Heart left ventricle (tissue), 16 donors: ENCODE measurements at regions not wholly inside any gene's neighbourhood (a gene's known extent, or its start where the extent isn't known, plus 50 kb on each side); places are given as distances from the start of the nearest gene placed in this dataset.

Source experiments
- ATAC-seq, 4 donors: fragments of 200-7000 bp; cut with Tn5 transposase; one replicate each; pipeline ENCODE4 v1.9.1; 2020 to 2022; ENCODE audit warnings: moderate library complexity in 4 of 4, mild to moderate bottlenecking in 3 of 4, moderate number of reproducible peaks in 1 of 4
- DNase-seq, 5 donors: peaks; one replicate each; pipeline ENCODE4 v3.0.0-alpha.2; 2020
- H3K27ac ChIP-seq, 12 donors: fragments of 200-600 bp; sonication (generic) in 4 of 12; one replicate each; pipeline versions ENCODE4 v1.5.0 to v1.8.0; 2016 to 2022; ENCODE audit warnings: mild to moderate bottlenecking in 2 of 12
- H3K27me3 ChIP-seq, 9 donors: fragments of 200-600 bp; sonication (generic) in 2 of 9; one replicate each; pipeline versions ENCODE4 v1.5.1 to v1.8.0; 2016 to 2022; ENCODE audit warnings: mild to moderate bottlenecking in 3 of 9
- H3K36me3 ChIP-seq, 9 donors: fragments of 200-600 bp; sonication (generic) in 2 of 9; one replicate each; pipeline versions ENCODE4 v1.5.0 to v1.8.0; 2018 to 2022; ENCODE audit warnings: mild to moderate bottlenecking in 2 of 9
- H3K4me1 ChIP-seq, 12 donors: fragments of 200-600 bp; sonication (generic) in 4 of 12; one replicate each; pipeline versions ENCODE4 v1.5.0 to v1.8.0; 2016 to 2022; ENCODE audit warnings: mild to moderate bottlenecking in 3 of 12
- H3K4me3 ChIP-seq, 12 donors: fragments of 200-600 bp; sonication (generic) in 4 of 12; one replicate each; pipeline versions ENCODE4 v1.5.0 to v1.8.0; 2017 to 2022; ENCODE audit warnings: mild to moderate bottlenecking in 9 of 12, moderate library complexity in 4 of 12
- H3K9me3 ChIP-seq, 12 donors: fragments of 200-600 bp; sonication (generic) in 4 of 12; one replicate each; pipeline versions ENCODE4 v1.5.0 to v1.8.0; 2016 to 2022; ENCODE audit warnings: mild to moderate bottlenecking in 1 of 12
- POLR2A ChIP-seq, 2 donors: fragments of 450-650 bp; IDR thresholded peaks; one replicate each; pipeline ENCODE4 v1.6.1; 2017; ENCODE audit warnings: antibody characterized with exemption in 2 of 2, mild to moderate bottlenecking in 2 of 2, moderate library complexity in 2 of 2
- WGBS, 4 donors: extraction: QIAGEN DNeasy Blood & Tissue Kit in 2 of 4; methylation state at CpG; one replicate each; pipeline versions ENCODE4 v1.1.5 to v1.1.7; 2013 to 2018; 5-methylcytosine and 5-hydroxymethylcytosine counted together
- intact Hi-C, 10 donors: fragments of 100-400 bp; cut with DNase I; formaldehyde crosslinking; loops; one replicate each; pipeline versions ENCODE4 v1.11.1 to v1.14.2; 2022
- TF ChIP-seq, protein P1 (sequence below), 12 donors: fragments of 200-600 bp; sonication (generic) in 4 of 12; IDR thresholded peaks; one replicate each; pipeline versions ENCODE4 v1.5.0 to v1.8.0; 2018 to 2022; ENCODE audit warnings: antibody characterized with exemption in 12 of 12, mild to moderate bottlenecking in 5 of 12
- donor health status: ischemic (EF 13 %, LVEDD 7.1; RV severe dilation, severe dysfunction).
- donor health status: healthy with polysubstance abuse.
- donor health status: DM: no; HTN: yes; CAD: no.
- donor health status: DM: no; HTN: no; CAD: no.
- donor health status: ischemic (EF 25% LVEDD 6.9; RV normal size, moderate dysfunction).
- donor health status: ischemic (EF 25% LVEDD 5.7; RV mildly dilated, moderate dysfunction).
- donor health status: healthy.
- donor health status: DM: yes; HTN: yes; CAD: no.
- donor health status: ischemic (EF 35%, LVEDD 5.7; RV mildly dilated, moderate dysfunction).
- donor health status: nonischemic (EF 11% LVEDD 7.7; RV severe dilation, severe dysfunction).
- donor health status: DM: yes; HTN: yes; CAD: no.
- donor health status: PGD.
- donor health status: ischemic (EF 29% LVEDD 5.4; RV normal size, mild dysfunction).
- donor health status: nonischemic (EF 23%, LVEDD 6.1; RV moderate dilation, normal function).

DNA sequence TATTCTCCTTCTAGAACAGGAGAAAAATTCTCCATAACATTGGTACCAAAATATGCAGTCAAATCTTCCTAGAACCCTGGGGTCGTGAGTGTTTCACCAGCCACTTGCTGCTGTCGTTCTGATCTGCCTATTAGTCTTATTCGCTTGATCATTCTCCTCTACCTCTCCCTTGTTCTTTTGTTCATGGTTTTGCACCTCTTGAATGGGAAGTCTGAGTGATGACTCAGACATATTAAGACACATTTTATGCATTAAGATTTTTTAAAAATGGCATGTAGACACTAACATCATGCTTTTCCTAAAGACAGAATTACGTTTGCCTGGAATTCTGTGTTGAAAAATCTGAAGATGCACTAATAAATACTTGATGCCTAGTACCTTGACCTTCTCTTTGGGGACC is 159.2 kb upstream of the LRIG3 start:
- no peak overlapping the region for H3K27ac ChIP-seq
- no peaks in the 10 kb centered on the region for H3K4me1 ChIP-seq
- H3K27me3 ChIP-seq, result no peaks in the 10 kb centered on the region
- 74 to 83% (median 79%) methylated on average over 4 of the region's 4 CpGs for WGBS, 4 donors
- no peaks in the 10 kb centered on the region for H3K9me3 ChIP-seq
- ATAC-seq (no peak), DNase-seq (no peak)
- no peaks in the 10 kb centered on the region for H3K36me3 ChIP-seq
- intact Hi-C loops, result no loop called here
- H3K4me3 ChIP-seq, result no peak overlapping the region
- TF ChIP-seq, protein P1, sequence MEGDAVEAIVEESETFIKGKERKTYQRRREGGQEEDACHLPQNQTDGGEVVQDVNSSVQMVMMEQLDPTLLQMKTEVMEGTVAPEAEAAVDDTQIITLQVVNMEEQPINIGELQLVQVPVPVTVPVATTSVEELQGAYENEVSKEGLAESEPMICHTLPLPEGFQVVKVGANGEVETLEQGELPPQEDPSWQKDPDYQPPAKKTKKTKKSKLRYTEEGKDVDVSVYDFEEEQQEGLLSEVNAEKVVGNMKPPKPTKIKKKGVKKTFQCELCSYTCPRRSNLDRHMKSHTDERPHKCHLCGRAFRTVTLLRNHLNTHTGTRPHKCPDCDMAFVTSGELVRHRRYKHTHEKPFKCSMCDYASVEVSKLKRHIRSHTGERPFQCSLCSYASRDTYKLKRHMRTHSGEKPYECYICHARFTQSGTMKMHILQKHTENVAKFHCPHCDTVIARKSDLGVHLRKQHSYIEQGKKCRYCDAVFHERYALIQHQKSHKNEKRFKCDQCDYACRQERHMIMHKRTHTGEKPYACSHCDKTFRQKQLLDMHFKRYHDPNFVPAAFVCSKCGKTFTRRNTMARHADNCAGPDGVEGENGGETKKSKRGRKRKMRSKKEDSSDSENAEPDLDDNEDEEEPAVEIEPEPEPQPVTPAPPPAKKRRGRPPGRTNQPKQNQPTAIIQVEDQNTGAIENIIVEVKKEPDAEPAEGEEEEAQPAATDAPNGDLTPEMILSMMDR (IDR thresholded peaks at IDR 0.05), result no peak
- TF ChIP-seq POLR2A (IDR thresholded peaks at IDR 0.05), result no peak

DNA sequence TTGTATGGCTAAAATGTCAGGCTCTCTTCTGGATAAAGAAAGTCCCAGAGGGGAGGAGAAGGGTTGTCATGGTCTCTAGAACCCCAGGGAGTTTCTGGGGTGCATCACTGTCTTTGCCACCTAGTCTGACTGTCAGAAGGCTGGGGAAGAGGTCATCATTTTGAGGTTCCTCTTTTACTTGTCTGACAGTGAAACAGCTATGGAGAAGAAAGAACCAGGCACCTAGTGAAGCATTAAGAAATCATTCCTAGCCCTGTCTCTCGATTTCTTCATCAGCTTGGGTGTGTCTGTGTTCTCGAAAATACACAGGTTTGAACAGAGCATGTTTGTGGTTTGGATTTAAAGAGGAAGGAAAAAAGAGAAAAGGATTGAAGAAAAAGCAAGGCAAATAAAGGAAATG is 158.7 kb upstream of the LRIG3 start:
- H3K36me3 ChIP-seq, result no peaks in the 10 kb centered on the region
- no peaks in the 10 kb centered on the region for H3K27me3 ChIP-seq
- TF ChIP-seq, protein P1 (IDR thresholded peaks at IDR 0.05), result no peak
- TF ChIP-seq POLR2A (IDR thresholded peaks at IDR 0.05), result no peak
- no peak overlapping the region for H3K27ac ChIP-seq
- DNase-seq, result no peak
- intact Hi-C loops, result no loop called here
- no peaks in the 10 kb centered on the region for H3K9me3 ChIP-seq
- H3K4me3 ChIP-seq, result no peak overlapping the region
- WGBS, 4 donors, result 60 to 69% (median 61%) methylated on average over 2 of the region's 2 CpGs
- H3K4me1 ChIP-seq, result no peaks in the 10 kb centered on the region
- ATAC-seq, result no peak

DNA sequence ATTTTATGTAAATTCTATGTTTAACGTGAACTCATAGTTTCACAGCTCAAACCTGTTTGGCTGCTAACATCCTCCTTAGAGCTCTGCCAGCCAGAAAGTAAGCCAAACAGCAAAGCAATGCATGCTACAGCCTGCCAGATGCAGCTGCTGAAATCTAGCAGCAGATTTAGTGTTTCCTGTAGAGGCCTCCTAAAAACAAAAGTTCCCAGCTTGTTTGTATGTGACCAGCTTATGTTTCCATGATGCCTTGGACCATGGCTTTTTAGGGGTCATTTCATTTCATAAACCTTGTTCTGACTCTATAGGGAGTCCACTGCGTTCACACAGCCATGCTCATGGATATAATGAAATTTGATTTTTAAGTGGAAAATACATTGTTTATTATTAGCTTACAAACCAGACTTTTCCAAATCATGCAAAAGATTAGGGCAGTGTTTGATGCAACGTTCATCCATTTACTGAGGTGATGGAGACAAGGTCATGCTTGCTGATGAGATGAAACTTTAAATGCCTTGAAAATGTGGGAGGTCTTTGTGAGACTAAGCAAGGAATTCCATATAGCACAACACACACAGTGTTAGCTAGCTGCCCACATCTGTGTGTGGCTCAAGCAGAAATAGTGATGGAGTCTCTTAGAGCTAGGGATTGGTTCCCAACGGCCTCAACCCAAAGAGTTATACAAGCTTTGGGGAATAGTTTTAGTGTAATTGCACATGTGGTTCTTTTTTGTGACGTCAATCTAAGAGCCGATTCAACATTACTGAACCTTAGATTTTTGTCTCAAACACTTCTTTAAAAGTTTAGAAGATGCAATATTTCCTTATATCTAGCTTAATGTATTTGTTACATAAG is 157.5 kb upstream of the LRIG3 start:
- Histone ChIP-seq H3K27ac (no peak overlapping the region), H3K4me3 (no peak overlapping the region), H3K4me1 (no peaks in the 10 kb centered on the region), H3K36me3 (no peaks in the 10 kb centered on the region), H3K27me3 (no peaks in the 10 kb centered on the region), H3K9me3 (no peaks in the 10 kb centered on the region)
- DNase-seq, result no peak
- ATAC-seq, result peak in 1 of 4 donors; percentile 44
- WGBS, 4 donors, result 53 to 63% (median 59%) methylated on average over 6 of the region's 6 CpGs
- intact Hi-C loops, result no loop called here
- TF ChIP-seq, protein P1 (IDR thresholded peaks at IDR 0.05), result no peak

DNA sequence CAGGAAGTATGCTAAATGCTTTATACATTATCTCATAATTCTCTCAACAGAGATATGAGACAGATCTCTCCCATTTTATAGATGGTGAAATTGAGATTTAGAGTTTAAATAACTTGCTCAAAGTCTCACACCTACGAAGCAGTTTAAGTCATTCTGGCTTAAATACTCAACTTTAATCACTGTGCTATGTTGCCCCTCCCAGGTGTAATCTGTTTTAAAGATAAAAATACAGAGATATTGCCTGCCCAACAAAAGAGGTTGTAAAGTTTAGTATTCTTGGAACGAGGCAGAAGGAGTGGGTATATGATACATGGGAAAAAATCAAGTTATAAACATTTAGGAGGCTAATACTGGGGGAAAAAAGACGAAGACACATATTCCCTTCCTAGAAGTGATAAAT is 156.8 kb upstream of the LRIG3 start:
- Histone ChIP-seq H3K4me1 (no peaks in the 10 kb centered on the region), H3K27ac (no peak overlapping the region), H3K27me3 (no peaks in the 10 kb centered on the region), H3K9me3 (no peaks in the 10 kb centered on the region), H3K4me3 (no peak overlapping the region), H3K36me3 (no peaks in the 10 kb centered on the region)
- 66 to 68% (median 67%) methylated on average over 3 of the region's 3 CpGs for WGBS, 4 donors
- DNase-seq, result no peak
- intact Hi-C loops, result no loop called here
- ATAC-seq, result no peak
- TF ChIP-seq, protein P1 (IDR thresholded peaks at IDR 0.05), result no peak
- TF ChIP-seq POLR2A (IDR thresholded peaks at IDR 0.05), result no peak
